Smooth muscle cell (in vitro differentiated cells): ENCODE measurements at regions not wholly inside any gene's neighbourhood (a gene's known extent, or its start where the extent isn't known, plus 50 kb on each side); places are given as distances from the start of the nearest gene placed in this dataset.

ENCODE experiments used
- DNase-seq: peaks from one replicate; lab custom pipeline; 2025; ENCODE audit not compliant: unreplicated experiment; lab: John Stamatoyannopoulos, UW
- H2AFZ ChIP-seq: fragments of 200-600 bp; sonication (generic); 2 replicates; pipeline ENCODE4 v1.6.0; 2016; ENCODE audit warnings: antibody characterized with exemption, low read depth, mild to moderate bottlenecking
- H3F3A ChIP-seq: fragments of 200-600 bp; sonication (generic); 2 replicates; pipeline ENCODE4 v1.6.0; 2017; ENCODE audit warnings: antibody characterized with exemption, low read depth
- H3K27ac ChIP-seq: fragments of 200-600 bp; sonication (generic); 2 replicates; pipeline ENCODE4 v1.5.1; 2016; ENCODE audit warnings: low read depth, mild to moderate bottlenecking
- H3K27me3 ChIP-seq: fragments of 200-600 bp; sonication (generic); 2 replicates; pipeline ENCODE4 v1.6.1; 2016; ENCODE audit warnings: low read depth, mild to moderate bottlenecking
- H3K36me3 ChIP-seq: fragments of 200-600 bp; sonication (generic); 2 replicates; pipeline ENCODE4 v1.5.1; 2016; ENCODE audit warnings: low read depth
- H3K4me1 ChIP-seq: fragments of 200-600 bp; sonication (generic); 2 replicates; pipeline ENCODE4 v1.5.1; 2016; ENCODE audit warnings: low read depth
- H3K4me2 ChIP-seq: fragments of 200-600 bp; sonication (generic); 2 replicates; pipeline ENCODE4 v1.6.0; 2016; ENCODE audit warnings: mild to moderate bottlenecking
- H3K4me3 ChIP-seq: fragments of 200-600 bp; sonication (generic); 2 replicates; pipeline ENCODE4 v1.5.1; 2016; ENCODE audit warnings: mild to moderate bottlenecking
- H3K79me2 ChIP-seq: fragments of 200-600 bp; sonication (generic); 2 replicates; pipeline ENCODE4 v1.6.0; 2016; ENCODE audit warnings: low read depth, mild to moderate bottlenecking
- H3K9ac ChIP-seq: fragments of 200-600 bp; sonication (generic); 2 replicates; pipeline ENCODE4 v1.6.0; 2016; ENCODE audit warnings: low read depth
- H3K9me3 ChIP-seq: fragments of 200-600 bp; sonication (generic); replicated peaks from 2 replicates; pipeline ENCODE4 v1.5.1; 2016; ENCODE audit warnings: low read depth
- H4K20me1 ChIP-seq: fragments of 200-600 bp; sonication (generic); 2 replicates; pipeline ENCODE4 v1.6.0; 2016; ENCODE audit warnings: low read depth
- WGBS: methylation state at CpG from one replicate; pipeline ENCODE4 v1.1.7; 2016; ENCODE audit warnings: low lambda C conversion rate; 5-methylcytosine and 5-hydroxymethylcytosine counted together
- TF ChIP-seq, protein P1 (sequence below): fragments of 200-600 bp; sonication (generic); IDR thresholded peaks from 2 replicates; pipeline ENCODE4 v1.5.1; 2017; ENCODE audit warnings: borderline replicate concordance, mild to moderate bottlenecking, antibody characterized with exemption; ENCODE audit not compliant: insufficient read depth, poor library complexity, severe bottlenecking

DNA sequence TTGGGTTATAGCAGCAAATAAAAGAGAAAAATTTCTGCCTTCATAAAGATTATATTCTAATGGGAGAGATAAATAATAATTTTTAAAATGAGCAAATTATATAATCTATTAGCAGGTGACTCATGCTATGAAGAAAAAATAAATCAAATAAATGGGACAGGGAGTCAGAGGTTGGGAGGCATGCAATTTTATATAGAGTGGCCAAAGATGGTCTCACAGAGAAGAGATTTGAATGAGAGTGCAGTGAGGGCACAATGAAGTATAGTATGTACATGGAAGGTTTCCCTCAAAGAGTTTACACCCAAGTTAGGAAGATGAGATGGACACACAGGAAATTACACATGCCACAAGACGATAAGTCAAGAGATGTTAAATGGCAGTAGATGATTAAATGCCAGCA, 369.4 kb downstream of the TXNL1 start:
- Histone ChIP-seq H3K4me3 (no peak overlapping the region), H3K9me3 (no peaks in the 10 kb centered on the region), H3K27me3 (no peaks in the 10 kb centered on the region), H3K27ac (no peak overlapping the region), H3F3A (no peaks in the 10 kb centered on the region), H3K4me2 (no peak overlapping the region), H3K79me2 (no peaks in the 10 kb centered on the region), H3K36me3 (no peaks in the 10 kb centered on the region), H2AFZ (no peak overlapping the region), H3K4me1 (no peaks in the 10 kb centered on the region), H3K9ac (no peak overlapping the region), H4K20me1 (no peaks in the 10 kb centered on the region)
- TF ChIP-seq, protein P1, sequence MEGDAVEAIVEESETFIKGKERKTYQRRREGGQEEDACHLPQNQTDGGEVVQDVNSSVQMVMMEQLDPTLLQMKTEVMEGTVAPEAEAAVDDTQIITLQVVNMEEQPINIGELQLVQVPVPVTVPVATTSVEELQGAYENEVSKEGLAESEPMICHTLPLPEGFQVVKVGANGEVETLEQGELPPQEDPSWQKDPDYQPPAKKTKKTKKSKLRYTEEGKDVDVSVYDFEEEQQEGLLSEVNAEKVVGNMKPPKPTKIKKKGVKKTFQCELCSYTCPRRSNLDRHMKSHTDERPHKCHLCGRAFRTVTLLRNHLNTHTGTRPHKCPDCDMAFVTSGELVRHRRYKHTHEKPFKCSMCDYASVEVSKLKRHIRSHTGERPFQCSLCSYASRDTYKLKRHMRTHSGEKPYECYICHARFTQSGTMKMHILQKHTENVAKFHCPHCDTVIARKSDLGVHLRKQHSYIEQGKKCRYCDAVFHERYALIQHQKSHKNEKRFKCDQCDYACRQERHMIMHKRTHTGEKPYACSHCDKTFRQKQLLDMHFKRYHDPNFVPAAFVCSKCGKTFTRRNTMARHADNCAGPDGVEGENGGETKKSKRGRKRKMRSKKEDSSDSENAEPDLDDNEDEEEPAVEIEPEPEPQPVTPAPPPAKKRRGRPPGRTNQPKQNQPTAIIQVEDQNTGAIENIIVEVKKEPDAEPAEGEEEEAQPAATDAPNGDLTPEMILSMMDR: no peak
- DNase-seq: no peak
- 85% methylated on average over 1 of the region's 1 CpG for WGBS

DNA sequence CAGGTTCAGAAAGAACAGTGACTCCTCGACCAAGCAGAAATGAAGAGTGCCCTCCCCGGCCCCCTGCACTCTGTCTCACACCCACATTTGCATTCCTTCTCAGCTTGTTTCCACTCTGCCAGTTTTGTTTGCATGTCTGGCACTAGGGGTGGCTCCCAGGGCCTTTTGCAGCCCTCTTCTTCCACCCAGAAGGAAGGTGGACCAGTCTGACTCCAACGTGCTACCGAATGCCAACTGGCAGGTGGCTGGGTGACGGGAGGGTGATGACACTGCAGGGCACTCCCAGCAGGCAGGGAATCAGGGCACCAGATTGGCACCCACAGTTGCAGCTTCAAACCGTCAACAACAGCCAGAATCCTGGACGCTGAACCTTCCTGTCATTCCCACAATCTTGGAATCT, 371.1 kb downstream of the TXNL1 start:
- WGBS: 87% methylated on average over 7 of the region's 7 CpGs
- no peaks in the 10 kb centered on the region for H3K79me2 ChIP-seq
- H2AFZ ChIP-seq: no peak overlapping the region
- no peaks in the 10 kb centered on the region for H3K9me3 ChIP-seq
- no peak for DNase-seq
- H3K4me1 ChIP-seq: no peaks in the 10 kb centered on the region
- TF ChIP-seq, protein P1: no peak
- H3K4me3 ChIP-seq: no peak overlapping the region
- H3F3A ChIP-seq: no peaks in the 10 kb centered on the region
- no peaks in the 10 kb centered on the region for H4K20me1 ChIP-seq
- no peaks in the 10 kb centered on the region for H3K27me3 ChIP-seq
- H3K27ac ChIP-seq: no peak overlapping the region
- H3K36me3 ChIP-seq: no peaks in the 10 kb centered on the region
- H3K4me2 ChIP-seq: no peak overlapping the region
- no peak overlapping the region for H3K9ac ChIP-seq

DNA sequence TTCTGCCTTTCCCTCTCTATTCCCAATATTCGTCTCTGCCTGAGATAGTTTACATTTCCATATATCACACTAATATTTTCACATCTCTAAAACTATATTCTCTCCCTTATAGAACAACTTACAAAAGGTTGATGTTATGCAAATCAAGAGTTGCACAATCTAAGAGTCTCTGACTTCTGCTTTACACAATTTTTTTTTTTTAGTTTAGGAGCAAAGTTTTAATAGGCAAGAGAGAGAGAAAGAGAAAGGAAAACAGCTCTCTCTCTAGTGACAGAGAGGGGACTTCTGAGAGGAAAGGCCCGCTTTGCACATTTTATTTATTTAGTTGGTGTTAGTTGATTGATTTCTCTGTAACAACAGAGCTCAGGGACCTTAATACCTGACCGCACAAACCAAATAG, 380.2 kb downstream of the TXNL1 start:
- TF ChIP-seq, protein P1: no peak
- Histone ChIP-seq H3K4me3 (no peak overlapping the region), H3K27me3 (no peaks in the 10 kb centered on the region), H3K4me2 (no peak overlapping the region), H3F3A (no peaks in the 10 kb centered on the region), H2AFZ (no peak overlapping the region), H4K20me1 (no peaks in the 10 kb centered on the region), H3K79me2 (no peaks in the 10 kb centered on the region), H3K9me3 (no peaks in the 10 kb centered on the region), H3K4me1 (no peaks in the 10 kb centered on the region), H3K27ac (no peak overlapping the region), H3K36me3 (no peaks in the 10 kb centered on the region), H3K9ac (no peak overlapping the region)
- WGBS: 96% methylated on average over 3 of the region's 3 CpGs
- no peak for DNase-seq

DNA sequence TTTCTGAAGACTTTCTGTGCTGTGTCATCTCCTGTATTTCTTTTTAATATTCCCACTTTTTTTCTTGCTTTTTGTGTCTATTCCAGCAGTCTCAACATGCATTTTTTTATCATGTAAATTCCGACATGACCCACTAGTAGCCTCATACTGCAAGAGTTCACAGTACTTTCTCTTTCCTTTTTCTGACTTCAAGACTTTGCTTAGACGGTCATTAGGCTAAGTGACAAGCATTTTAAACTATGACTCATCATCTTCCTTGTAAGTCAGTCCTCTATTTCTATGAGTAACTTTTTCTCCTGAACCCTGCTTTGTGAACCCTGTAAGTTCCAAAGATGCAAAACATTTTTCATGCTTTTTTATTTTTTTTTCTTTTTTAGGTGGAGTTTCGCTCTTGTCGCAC, 381.2 kb downstream of the TXNL1 start:
- Histone ChIP-seq H3K4me3 (no peak overlapping the region), H3K9me3 (no peaks in the 10 kb centered on the region), H3K36me3 (no peaks in the 10 kb centered on the region), H4K20me1 (no peaks in the 10 kb centered on the region), H3F3A (no peaks in the 10 kb centered on the region), H3K79me2 (no peaks in the 10 kb centered on the region), H3K9ac (no peak overlapping the region), H2AFZ (peak overlapping the region; percentile 48), H3K27me3 (no peaks in the 10 kb centered on the region), H3K4me1 (no peaks in the 10 kb centered on the region), H3K4me2 (peak overlapping the region; percentile 64), H3K27ac (peak overlapping the region; percentile 39)
- 50% methylated on average over 4 of the region's 4 CpGs for WGBS
- TF ChIP-seq, protein P1: no peak
- DNase-seq: no peak
